Fibroblast of lung (primary cell): ENCODE measurements at regions not wholly inside any gene's neighbourhood (a gene's known extent, or its start where the extent isn't known, plus 50 kb on each side); places are given as distances from the start of the nearest gene placed in this dataset.

ENCODE experiments used
- EZH2 ChIP-seq: IDR thresholded peaks from 2 replicates; pipeline ENCODE4 v1.5.1; 2012; ENCODE audit warnings: low read length, control low read depth, mild to moderate bottlenecking; ENCODE audit errors: missing control alignments
- TF ChIP-seq, protein P1 (sequence below), 2 donors: IDR thresholded peaks in 1 of 2; conservative IDR thresholded peaks in 1 of 2; 1 replicate in 1 of 2; 2 replicates in 1 of 2; pipeline ENCODE4 v1.5.1; 2011 to 2012; ENCODE audit warnings: low read length in 2 of 2, control low read depth in 1 of 2, inconsistent platforms in 1 of 2, low read depth in 1 of 2, mild to moderate bottlenecking in 1 of 2

DNA sequence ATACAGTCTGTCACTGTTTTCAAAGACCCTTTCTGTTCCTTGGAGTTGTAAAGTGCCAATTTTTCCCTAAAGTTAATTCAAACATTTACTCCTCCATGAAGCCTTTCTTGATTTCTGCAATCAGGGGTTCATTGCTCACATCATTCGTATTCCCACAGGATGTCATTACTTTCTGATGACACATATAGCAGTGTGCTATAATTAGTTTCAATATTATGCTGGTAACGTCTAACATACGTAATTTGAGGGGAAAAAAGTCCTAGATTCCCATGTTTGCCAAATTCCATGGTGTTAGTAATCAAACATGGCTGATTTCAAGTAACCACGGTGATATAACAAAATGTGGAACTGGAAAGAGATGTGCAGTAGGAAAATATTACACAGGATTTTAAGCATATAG, 468.2 kb upstream of the MEF2C start:
- TF ChIP-seq, protein P1, sequence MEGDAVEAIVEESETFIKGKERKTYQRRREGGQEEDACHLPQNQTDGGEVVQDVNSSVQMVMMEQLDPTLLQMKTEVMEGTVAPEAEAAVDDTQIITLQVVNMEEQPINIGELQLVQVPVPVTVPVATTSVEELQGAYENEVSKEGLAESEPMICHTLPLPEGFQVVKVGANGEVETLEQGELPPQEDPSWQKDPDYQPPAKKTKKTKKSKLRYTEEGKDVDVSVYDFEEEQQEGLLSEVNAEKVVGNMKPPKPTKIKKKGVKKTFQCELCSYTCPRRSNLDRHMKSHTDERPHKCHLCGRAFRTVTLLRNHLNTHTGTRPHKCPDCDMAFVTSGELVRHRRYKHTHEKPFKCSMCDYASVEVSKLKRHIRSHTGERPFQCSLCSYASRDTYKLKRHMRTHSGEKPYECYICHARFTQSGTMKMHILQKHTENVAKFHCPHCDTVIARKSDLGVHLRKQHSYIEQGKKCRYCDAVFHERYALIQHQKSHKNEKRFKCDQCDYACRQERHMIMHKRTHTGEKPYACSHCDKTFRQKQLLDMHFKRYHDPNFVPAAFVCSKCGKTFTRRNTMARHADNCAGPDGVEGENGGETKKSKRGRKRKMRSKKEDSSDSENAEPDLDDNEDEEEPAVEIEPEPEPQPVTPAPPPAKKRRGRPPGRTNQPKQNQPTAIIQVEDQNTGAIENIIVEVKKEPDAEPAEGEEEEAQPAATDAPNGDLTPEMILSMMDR (conservative IDR thresholded peaks at IDR 0.05 in 1 of 2, IDR thresholded peaks at IDR 0.05 in 1 of 2; ENCODE audit: low read depth in 1 of 2, low read length in 2 of 2), result no peak
- TF ChIP-seq EZH2, result no peak
